ENCODE measurements at regions not wholly inside any gene's neighbourhood (a gene's known extent, or its start where the extent isn't known, plus 50 kb on each side); places are given as distances from the start of the nearest gene placed in this dataset.

DNA sequence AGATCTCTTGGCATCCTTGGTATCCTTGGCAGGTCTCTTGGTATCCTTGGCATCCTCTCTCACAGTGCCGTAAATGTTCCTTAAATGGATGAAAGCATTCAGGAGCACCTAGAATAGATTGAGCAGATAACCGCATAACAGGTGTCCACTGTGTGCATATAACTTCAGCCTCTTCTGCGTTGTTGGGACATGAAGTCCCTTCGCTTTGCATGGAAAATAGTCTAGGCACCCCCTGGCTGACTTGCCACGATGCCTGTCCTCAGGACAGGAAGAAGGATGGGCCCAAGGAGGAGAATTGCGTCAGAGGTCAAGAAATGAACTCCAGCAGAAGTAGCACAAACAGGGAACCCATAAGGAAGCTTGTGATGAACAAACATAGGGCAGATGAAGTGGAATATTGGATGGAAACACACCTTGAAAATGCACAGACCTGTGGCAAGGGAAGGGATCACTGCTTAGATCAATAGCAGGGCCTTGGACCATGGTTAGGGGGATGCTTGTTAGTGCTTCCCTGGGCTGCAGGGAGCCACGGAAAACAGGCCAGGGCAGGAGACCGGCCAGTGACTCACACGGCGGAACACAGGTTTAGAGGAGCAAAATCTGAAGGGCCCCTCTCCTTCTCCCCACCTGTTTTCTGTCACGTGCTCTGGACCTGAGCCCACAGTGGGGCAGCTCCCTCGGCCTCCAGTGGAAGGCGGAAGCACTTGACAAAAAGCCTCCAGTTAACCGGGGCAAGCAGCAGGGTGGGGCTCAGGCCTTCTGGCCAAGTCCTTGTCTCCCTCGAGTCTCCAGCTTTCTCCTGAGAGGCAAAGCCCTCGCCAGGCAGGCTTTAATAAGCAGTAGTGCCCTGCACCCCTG is 99.2 kb upstream of the ASAP2 start:
- TF ChIP-seq CTCF (IDR thresholded peaks at IDR 0.05) (no peak), POLR2AphosphoS5 (IDR thresholded peaks at IDR 0.05) (no peak), EP300 (IDR thresholded peaks at IDR 0.05) (no peak)
